ENCODE measurements at regions not wholly inside any gene's neighbourhood (a gene's known extent, or its start where the extent isn't known, plus 50 kb on each side); places are given as distances from the start of the nearest gene placed in this dataset.
"Not testable (repeated sequence)": the region's sequence is repeated elsewhere in the genome, so short reads cannot be mapped to it uniquely, and the experiment has no call there.

GRCh38 chr4:33696041-33696440 is 2548.3 kb downstream of the ARAP2 start:
- DNase-seq: no peak
- intact Hi-C loops (cut with DNase I): no loop called here

GRCh38 chr4:33696586-33696985 is 2547.7 kb downstream of the ARAP2 start:
- no peak for DNase-seq
- intact Hi-C loops (cut with DNase I): no loop called here

GRCh38 chr4:33709247-33709646 is 2535.1 kb downstream of the ARAP2 start:
- no peak for DNase-seq
- intact Hi-C loops (cut with DNase I): no loop called here

GRCh38 chr4:33711826-33712225 is 2532.5 kb downstream of the ARAP2 start:
- DNase-seq: no peak
- intact Hi-C loops (cut with DNase I): no loop called here

- intact Hi-C loops (cut with DNase I): no loop called here
- no peak for DNase-seq
Measured at GRCh38 chr4:33714971-33715370, 2529.3 kb downstream of the ARAP2 start.

GRCh38 chr4:33715841-33716395 is 2528.4 kb downstream of the ARAP2 start:
- no peak for DNase-seq
- intact Hi-C loops (cut with DNase I): no loop called here

GRCh38 chr4:33722254-33722653 is 2522.1 kb downstream of the ARAP2 start:
- DNase-seq: no peak
- intact Hi-C loops (cut with DNase I): no loop called here

- no peak for DNase-seq
- intact Hi-C loops (cut with DNase I): no loop called here
Measured at GRCh38 chr4:33722800-33723516, 2521.4 kb downstream of the ARAP2 start.

GRCh38 chr4:33724685-33725084 is 2519.6 kb downstream of the ARAP2 start:
- intact Hi-C loops (cut with DNase I): no loop called here
- no peak for DNase-seq

GRCh38 chr4:33725861-33726260 is 2518.5 kb downstream of the ARAP2 start:
- intact Hi-C loops (cut with DNase I): no loop called here
- DNase-seq: no peak

- intact Hi-C loops (cut with DNase I): no loop called here
- no peak for DNase-seq
Measured at GRCh38 chr4:33737726-33738125, 2506.6 kb downstream of the ARAP2 start.

GRCh38 chr4:33739884-33740632 is 2504.3 kb downstream of the ARAP2 start:
- DNase-seq: no peak
- intact Hi-C loops (cut with DNase I): no loop called here

- intact Hi-C loops (cut with DNase I); DNase-seq: not testable (repeated sequence)
Measured at GRCh38 chr4:33740871-33741270, 2503.4 kb downstream of the ARAP2 start.

- intact Hi-C loops (cut with DNase I): no loop called here
- no peak for DNase-seq
Measured at GRCh38 chr4:33746979-33747378, 2497.3 kb downstream of the ARAP2 start.

GRCh38 chr4:33751050-33751449 is 2493.3 kb downstream of the ARAP2 start:
- no peak for DNase-seq
- intact Hi-C loops (cut with DNase I): no loop called here

GRCh38 chr4:33772582-33772981 is 2471.7 kb downstream of the ARAP2 start:
- no peak for DNase-seq
- intact Hi-C loops (cut with DNase I): no loop called here

GRCh38 chr4:33780952-33781791 is 2463.1 kb downstream of the ARAP2 start:
- DNase-seq: no peak
- intact Hi-C loops (cut with DNase I): no loop called here

- intact Hi-C loops (cut with DNase I): no loop called here
- DNase-seq: no peak
Measured at GRCh38 chr4:33785843-33786242, 2458.5 kb downstream of the ARAP2 start.

GRCh38 chr4:33802578-33802977 is 2441.7 kb downstream of the ARAP2 start:
- intact Hi-C loops (cut with DNase I): no loop called here

GRCh38 chr4:33825685-33826084 is 2418.6 kb downstream of the ARAP2 start:
- DNase-seq: no peak
- intact Hi-C loops (cut with DNase I): no loop called here

More at GRCh38 chr4:33802578-33802977, 2441.7 kb downstream of the ARAP2 start:
- DNase-seq: no peak

GRCh38 chr4:33829356-33829755 is 2415.0 kb downstream of the ARAP2 start:
- DNase-seq; intact Hi-C loops (cut with DNase I): not testable (repeated sequence)
